ENCODE measurements at regions not wholly inside any gene's neighbourhood (a gene's known extent, or its start where the extent isn't known, plus 50 kb on each side); places are given as distances from the start of the nearest gene placed in this dataset.
"Not testable (repeated sequence)": the region's sequence is repeated elsewhere in the genome, so short reads cannot be mapped to it uniquely, and the experiment has no call there.

GRCh38 chr15:69660114-69660513 is 207.5 kb downstream of the RPLP1 start:
- no peak for DNase-seq

- DNase-seq: no peak
These were observed 208.2 kb downstream of the RPLP1 start for GRCh38 chr15:69660658-69661405.

GRCh38 chr15:69661446-69661845 is 208.8 kb downstream of the RPLP1 start:
- no peak for DNase-seq

- no peak for DNase-seq
These were observed 209.4 kb downstream of the RPLP1 start for GRCh38 chr15:69661871-69662644.

GRCh38 chr15:69662645-69663000 is 210.0 kb downstream of the RPLP1 start:
- DNase-seq: no peak

- DNase-seq: no peak
These were observed 210.8 kb downstream of the RPLP1 start for GRCh38 chr15:69663441-69663840.

GRCh38 chr15:69663982-69664381 is 211.4 kb downstream of the RPLP1 start:
- DNase-seq: no peak

- DNase-seq: no peak
These were observed 212.3 kb downstream of the RPLP1 start for GRCh38 chr15:69664572-69665571.

GRCh38 chr15:69665641-69666111 is 213.1 kb downstream of the RPLP1 start:
- DNase-seq: no peak

- DNase-seq: no peak
These were observed 213.8 kb downstream of the RPLP1 start for GRCh38 chr15:69666441-69666882.

GRCh38 chr15:69666921-69667811 is 214.5 kb downstream of the RPLP1 start:
- DNase-seq: no peak

- no peak for DNase-seq
These were observed 215.6 kb downstream of the RPLP1 start for GRCh38 chr15:69668039-69668705.

- no peak for DNase-seq
These were observed 216.3 kb downstream of the RPLP1 start for GRCh38 chr15:69668963-69669362.

GRCh38 chr15:69669446-69669845 is 216.8 kb downstream of the RPLP1 start:
- no peak for DNase-seq

- DNase-seq: no peak
These were observed 220.8 kb downstream of the RPLP1 start for GRCh38 chr15:69673291-69673881.

- DNase-seq: no peak
These were observed 223.1 kb downstream of the RPLP1 start for GRCh38 chr15:69675731-69676130.

- DNase-seq: no peak
These were observed 224.8 kb downstream of the RPLP1 start for GRCh38 chr15:69677403-69677802.

- no peak for DNase-seq
These were observed 227.1 kb downstream of the RPLP1 start for GRCh38 chr15:69679623-69680228.

GRCh38 chr15:69684823-69685222 is 232.2 kb downstream of the RPLP1 start:
- not testable (repeated sequence) for DNase-seq
